ENCODE measurements at regions not wholly inside any gene's neighbourhood (a gene's known extent, or its start where the extent isn't known, plus 50 kb on each side); places are given as distances from the start of the nearest gene placed in this dataset.
"Not testable (repeated sequence)": the region's sequence is repeated elsewhere in the genome, so short reads cannot be mapped to it uniquely, and the experiment has no call there.

GRCh38 chr10:28393956-28394568 lies 91.2 kb upstream of the MPP7 start:
- peak; percentile 7 for DNase-seq

GRCh38 chr10:28396331-28396730 lies 93.5 kb upstream of the MPP7 start:
- DNase-seq = no peak

GRCh38 chr10:28397229-28397628 lies 94.4 kb upstream of the MPP7 start:
- no peak for DNase-seq

GRCh38 chr10:28400176-28400575 lies 97.3 kb upstream of the MPP7 start:
- no peak for DNase-seq

GRCh38 chr10:28400681-28401080 lies 97.8 kb upstream of the MPP7 start:
- no peak for DNase-seq

GRCh38 chr10:28402611-28403073 lies 99.8 kb upstream of the MPP7 start:
- DNase-seq = not testable (repeated sequence)

GRCh38 chr10:28403090-28403489 lies 100.2 kb upstream of the MPP7 start:
- no peak for DNase-seq

GRCh38 chr10:28408237-28408777 lies 105.4 kb upstream of the MPP7 start:
- no peak for DNase-seq

- no peak for DNase-seq
Observed at GRCh38 chr10:28410420-28411135, 107.7 kb upstream of the MPP7 start.

- DNase-seq = no peak
Observed at GRCh38 chr10:28411136-28411460, 108.2 kb upstream of the MPP7 start.

GRCh38 chr10:28411648-28412047 lies 108.8 kb upstream of the MPP7 start:
- no peak for DNase-seq

GRCh38 chr10:28418069-28418468 lies 114.8 kb upstream of the WAC start:
- DNase-seq = no peak

GRCh38 chr10:28425422-28425821 lies 107.5 kb upstream of the WAC start:
- no peak for DNase-seq

- no peak for DNase-seq
Observed at GRCh38 chr10:28426392-28427159, 106.3 kb upstream of the WAC start.

- DNase-seq = no peak
Observed at GRCh38 chr10:28427376-28427775, 105.5 kb upstream of the WAC start.

- DNase-seq = no peak
Observed at GRCh38 chr10:28429045-28429444, 103.9 kb upstream of the WAC start.

- no peak for DNase-seq
Observed at GRCh38 chr10:28429573-28430216, 103.2 kb upstream of the WAC start.

GRCh38 chr10:28431139-28431538 lies 101.8 kb upstream of the WAC start:
- DNase-seq = no peak

- peak; percentile 23 for DNase-seq
Observed at GRCh38 chr10:28432210-28432676, 100.7 kb upstream of the WAC start.

GRCh38 chr10:28434063-28434462 lies 98.9 kb upstream of the WAC start:
- no peak for DNase-seq

- no peak for DNase-seq
Observed at GRCh38 chr10:28442403-28442802, 90.5 kb upstream of the WAC start.

- DNase-seq = no peak
Observed at GRCh38 chr10:28444031-28444430, 88.9 kb upstream of the WAC start.

GRCh38 chr10:28445516-28445915 lies 87.4 kb upstream of the WAC start:
- DNase-seq = no peak
